Fibroblast of the conjunctiva (primary cell): ENCODE measurements at regions not wholly inside any gene's neighbourhood (a gene's known extent, or its start where the extent isn't known, plus 50 kb on each side); places are given as distances from the start of the nearest gene placed in this dataset.

ENCODE experiments used
- DNase-seq: peaks from one replicate; pipeline ENCODE4 v3.0.0-alpha.2; 2010; ENCODE audit warnings: low read depth

- DNase-seq, result no peak
Observed at GRCh38 chr4:34043131-34043530, 2201.2 kb downstream of the ARAP2 start.

- peak; percentile 22 for DNase-seq
Observed at GRCh38 chr4:34046580-34046979, 2197.7 kb downstream of the ARAP2 start.

GRCh38 chr4:34047363-34047762 lies 2197.0 kb downstream of the ARAP2 start:
- DNase-seq, result no peak

- DNase-seq, result no peak
Observed at GRCh38 chr4:34066126-34066525, 2178.2 kb downstream of the ARAP2 start.

- DNase-seq, result no peak
Observed at GRCh38 chr4:34091451-34091850, 2152.9 kb downstream of the ARAP2 start.

GRCh38 chr4:34094114-34094513 lies 2150.2 kb downstream of the ARAP2 start:
- DNase-seq, result no peak

GRCh38 chr4:34105311-34105710 lies 2139.0 kb downstream of the ARAP2 start:
- DNase-seq, result no peak

GRCh38 chr4:34108391-34108790 lies 2135.9 kb downstream of the ARAP2 start:
- DNase-seq, result peak; percentile 21

- no peak for DNase-seq
Observed at GRCh38 chr4:34112573-34112972, 2131.7 kb downstream of the ARAP2 start.

- DNase-seq, result no peak
Observed at GRCh38 chr4:34138385-34138784, 2105.9 kb downstream of the ARAP2 start.

GRCh38 chr4:34139346-34139745 lies 2105.0 kb downstream of the ARAP2 start:
- no peak for DNase-seq

- DNase-seq, result no peak
Observed at GRCh38 chr4:34148322-34148908, 2095.9 kb downstream of the ARAP2 start.

- no peak for DNase-seq
Observed at GRCh38 chr4:34157547-34157946, 2086.8 kb downstream of the ARAP2 start.

- no peak for DNase-seq
Observed at GRCh38 chr4:34158878-34159277, 2085.4 kb downstream of the ARAP2 start.

GRCh38 chr4:34170946-34171345 lies 2073.4 kb downstream of the ARAP2 start:
- no peak for DNase-seq

- no peak for DNase-seq
Observed at GRCh38 chr4:34176609-34177008, 2067.7 kb downstream of the ARAP2 start.

- DNase-seq, result no peak
Observed at GRCh38 chr4:34178476-34178875, 2065.8 kb downstream of the ARAP2 start.

GRCh38 chr4:34181311-34181841 lies 2062.9 kb downstream of the ARAP2 start:
- peak; percentile 53 for DNase-seq

GRCh38 chr4:34181891-34182290 lies 2062.4 kb downstream of the ARAP2 start:
- DNase-seq, result peak; percentile 18

GRCh38 chr4:34182306-34182705 lies 2062.0 kb downstream of the ARAP2 start:
- peak; percentile 27 for DNase-seq

GRCh38 chr4:34183926-34184325 lies 2060.4 kb downstream of the ARAP2 start:
- DNase-seq, result no peak

GRCh38 chr4:34187056-34187455 lies 2057.3 kb downstream of the ARAP2 start:
- DNase-seq, result no peak

- DNase-seq, result no peak
Observed at GRCh38 chr4:34191443-34191842, 2052.9 kb downstream of the ARAP2 start.

GRCh38 chr4:34193451-34194154 lies 2050.7 kb downstream of the ARAP2 start:
- peak; percentile 32 for DNase-seq
